HepG2 (cell line): ENCODE measurements at regions not wholly inside any gene's neighbourhood (a gene's known extent, or its start where the extent isn't known, plus 50 kb on each side); places are given as distances from the start of the nearest gene placed in this dataset.

Experiments used
- ATAC-seq: fragments of 200-7000 bp; cut with Tn5 transposase; 3 replicates; pipeline ENCODE4 v1.9.1; 2020; ENCODE audit warnings: mild to moderate bottlenecking, moderate library complexity
- BruUV-seq: library from RNA; stranded (reverse); fragments of 400-500 nt; replicated peaks from 2 replicates; lab custom pipeline; 2021; lab: Mats Ljungman, UMichigan
- CTCF ChIA-PET: fragments of 300-600 bp; formaldehyde crosslinking; extraction: SDS; loops from one replicate; lab custom pipeline; 2021; ENCODE audit warnings: low total read pairs, inconsistent platforms, low intra/inter-chr PET ratio; lab: Yijun Ruan, JAX
- POLR2A ChIA-PET: fragments of 350-600 bp; sonication (Branson Sonifier 250); formaldehyde crosslinking; loops from one replicate; lab custom pipeline; 2020; ENCODE audit warnings: antibody characterized with exemption, inconsistent platforms; lab: Yijun Ruan, JAX
- DNase-seq: peaks from one replicate; pipeline ENCODE4 v3.0.0-alpha.2; 2015; ENCODE audit warnings: low spot score
- FAIRE-seq: peaks from 3 replicates; lab custom pipeline; 2011; peaks lifted over from hg19 to GRCh38; lab: Jason Lieb, UNC
- H2AFZ ChIP-seq: one replicate; pipeline ENCODE4 v1.6.1; 2011; ENCODE audit warnings: low read length, inconsistent platforms
- H3K27ac ChIP-seq: fragments of 300-600 bp; 3 replicates; pipeline ENCODE4 v1.8.0; 2011; ENCODE audit warnings: mixed run types, mild to moderate bottlenecking, mixed read lengths, low read length, inconsistent platforms; ENCODE audit not compliant: insufficient read depth; ENCODE audit errors: extremely low read length
- H3K27me3 ChIP-seq, 2 experiments: fragments of 200-600 bp in 1 of 2; 2 replicates in 1 of 2; 3 replicates in 1 of 2; pipeline versions ENCODE4 v1.6.0 to v1.8.0; 2011; ENCODE audit warnings: low read length in 2 of 2, mild to moderate bottlenecking in 2 of 2, moderate library complexity in 2 of 2, inconsistent platforms in 1 of 2; ENCODE audit not compliant: insufficient read depth in 2 of 2, control insufficient read depth in 1 of 2
- H3K36me3 ChIP-seq, 2 experiments: fragments of 200-600 bp in 1 of 2; replicated peaks in 1 of 2; 2 replicates in 1 of 2; 3 replicates in 1 of 2; pipeline versions ENCODE4 v1.5.1 to v1.8.0; 2011; ENCODE audit warnings: low read length in 2 of 2, inconsistent platforms in 1 of 2; ENCODE audit not compliant: insufficient read depth in 2 of 2, control insufficient read depth in 1 of 2
- H3K4me1 ChIP-seq: 2 replicates; pipeline ENCODE4 v1.5.1; 2012; ENCODE audit warnings: low read length, inconsistent platforms; ENCODE audit not compliant: insufficient read depth
- H3K4me2 ChIP-seq: 2 replicates; pipeline ENCODE4 v1.6.0; 2011; ENCODE audit warnings: low read depth, low read length, inconsistent platforms
- H3K4me3 ChIP-seq, 3 experiments: fragments of 200-600 bp in 1 of 3; sonication (generic), shearing (Covaris generic) in 1 of 3; replicated peaks in 1 of 3; 2 replicates each; pipeline ENCODE4 v1.5.1; 2011 to 2016; ENCODE audit warnings: low read length in 3 of 3, inconsistent platforms in 2 of 3, low read depth in 2 of 3, mild to moderate bottlenecking in 2 of 3, control low read depth in 1 of 3, mixed read lengths in 1 of 3; ENCODE audit not compliant: insufficient read depth in 1 of 3
- H3K79me2 ChIP-seq: one replicate; pipeline ENCODE4 v1.6.1; 2011; ENCODE audit warnings: low read length, inconsistent platforms; ENCODE audit not compliant: insufficient read depth
- H3K9ac ChIP-seq: 2 replicates; pipeline ENCODE4 v1.6.0; 2011; ENCODE audit warnings: mild to moderate bottlenecking, low read depth, low read length, inconsistent platforms; ENCODE audit not compliant: insufficient read depth
- H3K9me3 ChIP-seq: 2 replicates; pipeline ENCODE4 v1.5.1; 2012; ENCODE audit warnings: mild to moderate bottlenecking, low read length
- H4K20me1 ChIP-seq: 2 replicates; pipeline ENCODE4 v1.6.0; 2011; ENCODE audit warnings: inconsistent platforms, mild to moderate bottlenecking, low read length, moderate library complexity; ENCODE audit not compliant: insufficient read depth
- CAMTA2 ChIP-seq: sonication (generic); formaldehyde crosslinking; IDR thresholded peaks from 2 replicates; pipeline ENCODE4 v1.4.0; 2020; ENCODE audit warnings: mild to moderate bottlenecking, missing genetic modification reagents, borderline replicate concordance
- CENPT ChIP-seq: sonication (generic); formaldehyde crosslinking; IDR thresholded peaks from 2 replicates; pipeline ENCODE4 v1.8.0; 2022; ENCODE audit warnings: low read depth, mild to moderate bottlenecking, moderate library complexity, missing genetic modification reagents
- FOSL2 ChIP-seq: sonication (generic); formaldehyde crosslinking; IDR thresholded peaks from 2 replicates; pipeline ENCODE4 v1.4.0; 2020; ENCODE audit warnings: missing genetic modification reagents
- IRX3 ChIP-seq: sonication (generic); formaldehyde crosslinking; IDR thresholded peaks from 2 replicates; pipeline ENCODE4 v1.8.1; 2023; ENCODE audit warnings: mild to moderate bottlenecking, low read depth, missing genetic modification reagents, borderline replicate concordance
- KDM5A ChIP-seq: fragments of 200-600 bp; sonication (generic); IDR thresholded peaks from 2 replicates; pipeline ENCODE4 v1.7.0; 2018; ENCODE audit warnings: antibody characterized with exemption, mild to moderate bottlenecking, low read length, borderline replicate concordance
- KLF16 ChIP-seq, 2 experiments: sonication (generic) in 1 of 2; formaldehyde crosslinking in 1 of 2; IDR thresholded peaks; 2 replicates each; pipeline versions ENCODE4 v1.6.1 to v1.8.0; 2016 to 2023; ENCODE audit warnings: missing genetic modification reagents in 2 of 2, missing compliant biosample characterization in 1 of 2
- NFIC ChIP-seq: IDR thresholded peaks from 2 replicates; pipeline ENCODE4 v1.6.1; 2012; ENCODE audit warnings: mild to moderate bottlenecking, low read length, inconsistent platforms
- POLR2AphosphoS2 ChIP-seq: IDR thresholded peaks from 2 replicates; pipeline ENCODE4 v1.6.1; 2011; ENCODE audit warnings: low read depth, low read length, improper control_type of control experiment
- RBFOX2 ChIP-seq: fragments of 200-400 bp; formaldehyde crosslinking; IDR thresholded peaks from 2 replicates; pipeline ENCODE4 v1.6.1; 2017; ENCODE audit warnings: low read depth, mild to moderate bottlenecking, low read length
- SMC3 ChIP-seq: IDR thresholded peaks from 2 replicates; pipeline ENCODE4 v1.6.1; 2011; ENCODE audit warnings: low read length, improper control_type of control experiment
- SP1 ChIP-seq, 2 experiments: fragments of 450-650 bp in 1 of 2; sonication (generic) in 1 of 2; formaldehyde crosslinking in 1 of 2; IDR thresholded peaks; 2 replicates each; pipeline versions ENCODE4 v1.4.0 to v1.6.1; 2016 to 2020; ENCODE audit warnings: missing genetic modification reagents in 1 of 2
- SPEN ChIP-seq: sonication (generic); formaldehyde crosslinking; IDR thresholded peaks from 2 replicates; pipeline ENCODE4 v1.5.1; 2020; ENCODE audit warnings: low read depth, mild to moderate bottlenecking, missing genetic modification reagents
- ZKSCAN8 ChIP-seq: IDR thresholded peaks from 2 replicates; pipeline ENCODE4 v1.6.1; 2016; ENCODE audit warnings: borderline replicate concordance, missing genetic modification reagents, missing compliant biosample characterization
- ZMAT5 ChIP-seq: sonication (generic); formaldehyde crosslinking; IDR thresholded peaks from 2 replicates; pipeline ENCODE4 v1.5.0; 2020; ENCODE audit warnings: mild to moderate bottlenecking, low read depth, missing genetic modification reagents, borderline replicate concordance
- ZNF124 ChIP-seq: sonication (generic); formaldehyde crosslinking; IDR thresholded peaks from 2 replicates; pipeline ENCODE4 v1.4.0; 2020; ENCODE audit warnings: missing genetic modification reagents
- ZNF569 ChIP-seq: sonication (generic); formaldehyde crosslinking; IDR thresholded peaks from 2 replicates; pipeline ENCODE4 v1.5.0; 2020; ENCODE audit warnings: mild to moderate bottlenecking, missing genetic modification reagents, moderate library complexity, borderline replicate concordance
- ZNF773 ChIP-seq: sonication (generic); formaldehyde crosslinking; IDR thresholded peaks from 2 replicates; pipeline ENCODE4 v1.4.0; 2020; ENCODE audit warnings: missing genetic modification reagents, borderline replicate concordance
- WGBS: methylation state at CpG from one replicate; pipeline ENCODE4 v1.1.6; 2017; ENCODE audit warnings: low lambda C conversion rate; 5-methylcytosine and 5-hydroxymethylcytosine counted together
- in situ Hi-C: cut with HindIII; loops from 2 replicates; pipeline ENCODE4 v1.10.0; 2017; ENCODE audit warnings: low pct_unique_long_range_greater_than_20kb; ENCODE audit not compliant: extremely low pct_ligation_motif_present
- intact Hi-C: fragments of 100-400 bp; cut with micrococcal nuclease; formaldehyde crosslinking; loops from one replicate; pipeline ENCODE4 v1.10.0; 2022; ENCODE audit not compliant: unreplicated experiment

DNA sequence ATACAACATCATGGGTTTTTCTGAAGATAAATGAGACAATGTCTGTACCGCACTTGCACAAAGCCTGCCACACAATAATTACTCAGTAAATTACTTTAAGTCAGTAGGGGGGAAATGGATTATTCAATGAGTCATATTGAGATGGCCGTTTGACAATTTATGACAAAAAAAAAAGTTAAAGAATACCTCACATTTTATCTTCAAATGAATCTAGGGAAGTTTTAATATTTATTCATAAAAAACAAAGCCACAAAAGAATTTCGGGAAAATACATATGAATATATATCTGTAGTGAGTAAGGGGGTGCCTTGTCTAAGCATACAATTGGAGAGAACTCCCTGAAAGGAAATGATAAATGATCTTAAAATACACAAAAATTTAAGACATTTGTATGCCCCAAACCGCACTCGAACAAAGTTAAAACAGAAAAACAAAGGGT lies 197.0 kb upstream of the SLC7A11 start:
- TF ChIP-seq CENPT (CRISPR knock-in tag), result no peak
- no peak for TF ChIP-seq CAMTA2 (CRISPR knock-in tag)
- TF ChIP-seq RBFOX2, result no peak
- TF ChIP-seq SPEN (CRISPR knock-in tag), result no peak
- TF ChIP-seq ZNF773 (CRISPR knock-in tag), result no peak
- TF ChIP-seq FOSL2 (CRISPR knock-in tag), result no peak
- TF ChIP-seq ZNF569 (CRISPR knock-in tag), result no peak
- no peak for TF ChIP-seq POLR2AphosphoS2
- no peak for TF ChIP-seq SMC3
- TF ChIP-seq ZNF124 (CRISPR knock-in tag), result no peak
- no peak for TF ChIP-seq KLF16 (CRISPR knock-in tag; IDR thresholded peaks at IDR 0.05)
- no peak for TF ChIP-seq ZKSCAN8 (CRISPR knock-in tag)
- no peak for TF ChIP-seq NFIC
- no peak for TF ChIP-seq ZMAT5 (CRISPR knock-in tag)
- TF ChIP-seq SP1 (IDR thresholded peaks at IDR 0.05), result no peak
- TF ChIP-seq SP1 (CRISPR knock-in tag; IDR thresholded peaks at IDR 0.05), result no peak
- no peak for TF ChIP-seq KDM5A
- TF ChIP-seq IRX3 (CRISPR knock-in tag), result no peak
- no peaks in the 10 kb centered on the region for H4K20me1 ChIP-seq
- no peaks in the 10 kb centered on the region for H3K27me3 ChIP-seq
- ATAC-seq (no peak), FAIRE-seq (no peak), DNase-seq (no peak)
- WGBS, result 14% methylated on average over 5 of the region's 5 CpGs
- ChIA-PET POLR2A (no interaction called here), CTCF (no interaction called here)
- intact Hi-C loops (no loop called here), in situ Hi-C loops (no loop called here)
- H3K4me3 ChIP-seq, result no peak overlapping the region
- no TSS peak for BruUV-seq
- H3K27ac ChIP-seq, result no peak overlapping the region
- H3K9ac ChIP-seq, result no peak overlapping the region
- no peaks in the 10 kb centered on the region for H3K4me1 ChIP-seq
- no peak overlapping the region for H3K4me2 ChIP-seq
- H3K36me3 ChIP-seq, result no peaks in the 10 kb centered on the region
- H3K79me2 ChIP-seq, result no peaks in the 10 kb centered on the region
- H3K9me3 ChIP-seq, result no peaks in the 10 kb centered on the region
- H2AFZ ChIP-seq, result no peak overlapping the region
